ENCODE measurements at regions not wholly inside any gene's neighbourhood (a gene's known extent, or its start where the extent isn't known, plus 50 kb on each side); places are given as distances from the start of the nearest gene placed in this dataset.

- no peak for TF ChIP-seq CTCF (IDR thresholded peaks at IDR 0.05)
- TF ChIP-seq EZH2phosphoT487 (IDR thresholded peaks at IDR 0.05): no peak
Measured at GRCh38 chr21:38709876-38710275, 95.9 kb upstream of the ETS2 start.
